Hepatocyte (in vitro differentiated cells): ENCODE measurements at regions not wholly inside any gene's neighbourhood (a gene's known extent, or its start where the extent isn't known, plus 50 kb on each side); places are given as distances from the start of the nearest gene placed in this dataset.

Experiments used
- DNase-seq: peaks from one replicate; pipeline ENCODE4 v3.0.0-alpha.2; 2016; ENCODE audit warnings: low spot score
- H2AFZ ChIP-seq: fragments of 200-600 bp; sonication (generic); 2 replicates; pipeline ENCODE4 v1.6.0; 2016; ENCODE audit warnings: antibody characterized with exemption, mild to moderate bottlenecking
- H3K27ac ChIP-seq: fragments of 200-600 bp; sonication (generic); 2 replicates; pipeline ENCODE4 v1.5.1; 2016; ENCODE audit warnings: mild to moderate bottlenecking
- H3K27me3 ChIP-seq: fragments of 200-600 bp; sonication (generic); 2 replicates; pipeline ENCODE4 v1.6.1; 2016
- H3K36me3 ChIP-seq: fragments of 200-600 bp; sonication (generic); replicated peaks from 2 replicates; pipeline ENCODE4 v1.5.1; 2016; ENCODE audit warnings: low read depth; ENCODE audit not compliant: insufficient read depth
- H3K4me1 ChIP-seq: fragments of 200-600 bp; sonication (generic); 2 replicates; pipeline ENCODE4 v1.5.1; 2016; ENCODE audit warnings: mild to moderate bottlenecking, moderate library complexity; ENCODE audit not compliant: insufficient read depth
- H3K4me2 ChIP-seq: fragments of 200-600 bp; sonication (generic); 2 replicates; pipeline ENCODE4 v1.6.0; 2016
- H3K4me3 ChIP-seq: fragments of 200-600 bp; sonication (generic); 2 replicates; pipeline ENCODE4 v1.5.1; 2016; ENCODE audit warnings: mild to moderate bottlenecking
- H3K79me2 ChIP-seq: fragments of 200-600 bp; sonication (generic); 2 replicates; pipeline ENCODE4 v1.6.0; 2017; ENCODE audit warnings: mild to moderate bottlenecking
- H3K9me2 ChIP-seq: fragments of 200-600 bp; sonication (generic); replicated peaks from 2 replicates; pipeline ENCODE4 v1.6.0; 2017; ENCODE audit warnings: mild to moderate bottlenecking; ENCODE audit not compliant: insufficient read depth
- H3K9me3 ChIP-seq: fragments of 200-600 bp; sonication (generic); 2 replicates; pipeline ENCODE4 v1.5.1; 2016; ENCODE audit warnings: low read depth, mild to moderate bottlenecking
- H4K20me1 ChIP-seq: fragments of 200-600 bp; sonication (generic); 2 replicates; pipeline ENCODE4 v1.6.0; 2016; ENCODE audit warnings: mild to moderate bottlenecking; ENCODE audit not compliant: insufficient read depth, poor library complexity, severe bottlenecking
- CTCF ChIP-seq: fragments of 200-600 bp; sonication (generic); IDR thresholded peaks from 2 replicates; pipeline ENCODE4 v1.5.1; 2016; ENCODE audit warnings: antibody characterized with exemption, mild to moderate bottlenecking; ENCODE audit not compliant: poor library complexity
- EZH2 ChIP-seq: fragments of 200-600 bp; sonication (generic); IDR thresholded peaks from 2 replicates; pipeline ENCODE4 v1.6.1; 2016; ENCODE audit warnings: antibody characterized with exemption, mild to moderate bottlenecking, borderline replicate concordance
- EZH2phosphoT487 ChIP-seq: fragments of 200-600 bp; sonication (generic); IDR thresholded peaks from one replicate; pipeline ENCODE4 v1.6.1; 2018; ENCODE audit warnings: antibody characterized with exemption, mild to moderate bottlenecking, low read depth, moderate library complexity; ENCODE audit not compliant: unreplicated experiment, severe bottlenecking
- WGBS: methylation state at CpG from one replicate; pipeline ENCODE4 v1.1.6; 2016; ENCODE audit warnings: low lambda C conversion rate; ENCODE audit errors: missing lambda C conversion rate; 5-methylcytosine and 5-hydroxymethylcytosine counted together

- peak; percentile 29 for DNase-seq
- no peaks in the 10 kb centered on the region for H3K9me2 ChIP-seq
- H3K79me2 ChIP-seq: no peaks in the 10 kb centered on the region
- H3K4me1 ChIP-seq: no peaks in the 10 kb centered on the region
- H3K4me2 ChIP-seq: no peak overlapping the region
- H3K4me3 ChIP-seq: no peak overlapping the region
- no peak overlapping the region for H2AFZ ChIP-seq
- no peaks in the 10 kb centered on the region for H3K27me3 ChIP-seq
- no peak for TF ChIP-seq EZH2
- TF ChIP-seq EZH2phosphoT487: no peak
- TF ChIP-seq CTCF: no peak
- H3K9me3 ChIP-seq: no peaks in the 10 kb centered on the region
- H4K20me1 ChIP-seq: no peaks in the 10 kb centered on the region
- WGBS: 32% methylated on average over 5 of the region's 5 CpGs
- H3K27ac ChIP-seq: no peak overlapping the region
- no peaks in the 10 kb centered on the region for H3K36me3 ChIP-seq
These were observed 141.3 kb upstream of the NCAM2 start for GRCh38 chr21:20856926-20857325.

- TF ChIP-seq EZH2: no peak
- no peak for DNase-seq
- WGBS: 87% methylated on average over 1 of the region's 1 CpG
These were observed 124.0 kb upstream of the NCAM2 start for GRCh38 chr21:20874202-20874601.

GRCh38 chr21:20875742-20876141, 122.5 kb upstream of the NCAM2 start:
- H3K27me3 ChIP-seq: no peaks in the 10 kb centered on the region
- H3K4me2 ChIP-seq: no peak overlapping the region
- H4K20me1 ChIP-seq: no peaks in the 10 kb centered on the region
- H3K27ac ChIP-seq: no peak overlapping the region
- H3K4me3 ChIP-seq: no peak overlapping the region
- TF ChIP-seq EZH2 (no peak), CTCF (peak; percentile 51)
- no peaks in the 10 kb centered on the region for H3K4me1 ChIP-seq
- no peaks in the 10 kb centered on the region for H3K79me2 ChIP-seq
- DNase-seq: peak; percentile 10
- H3K9me3 ChIP-seq: no peaks in the 10 kb centered on the region
- H3K36me3 ChIP-seq: no peaks in the 10 kb centered on the region
- no peaks in the 10 kb centered on the region for H3K9me2 ChIP-seq
- H2AFZ ChIP-seq: no peak overlapping the region

More at GRCh38 chr21:20874202-20874601, 124.0 kb upstream of the NCAM2 start:
- no peak overlapping the region for H3K27ac ChIP-seq
- H3K79me2 ChIP-seq: no peaks in the 10 kb centered on the region
- no peaks in the 10 kb centered on the region for H3K9me3 ChIP-seq
- H3K4me3 ChIP-seq: no peak overlapping the region
- H3K4me2 ChIP-seq: no peak overlapping the region
- H3K27me3 ChIP-seq: no peaks in the 10 kb centered on the region
- H2AFZ ChIP-seq: no peak overlapping the region
- no peaks in the 10 kb centered on the region for H3K36me3 ChIP-seq
- no peaks in the 10 kb centered on the region for H3K9me2 ChIP-seq
- no peaks in the 10 kb centered on the region for H3K4me1 ChIP-seq
- H4K20me1 ChIP-seq: no peaks in the 10 kb centered on the region

GRCh38 chr21:20877976-20878375, 120.2 kb upstream of the NCAM2 start:
- Histone ChIP-seq H4K20me1 (no peaks in the 10 kb centered on the region), H3K4me2 (no peak overlapping the region), H2AFZ (no peak overlapping the region), H3K27me3 (no peaks in the 10 kb centered on the region), H3K27ac (no peak overlapping the region), H3K9me2 (no peaks in the 10 kb centered on the region), H3K4me1 (no peaks in the 10 kb centered on the region), H3K36me3 (no peaks in the 10 kb centered on the region), H3K79me2 (no peaks in the 10 kb centered on the region), H3K4me3 (no peak overlapping the region), H3K9me3 (no peaks in the 10 kb centered on the region)
- TF ChIP-seq EZH2phosphoT487 (no peak), CTCF (no peak), EZH2 (no peak)
- DNase-seq: no peak
- 91% methylated on average over 2 of the region's 2 CpGs for WGBS
